KG1 (cell line): ENCODE measurements at regions not wholly inside any gene's neighbourhood (a gene's known extent, or its start where the extent isn't known, plus 50 kb on each side); places are given as distances from the start of the nearest gene placed in this dataset.

Experiments used
- DNase-seq: peaks from one replicate; lab custom pipeline; 2025; lab: John Stamatoyannopoulos, UW

DNA sequence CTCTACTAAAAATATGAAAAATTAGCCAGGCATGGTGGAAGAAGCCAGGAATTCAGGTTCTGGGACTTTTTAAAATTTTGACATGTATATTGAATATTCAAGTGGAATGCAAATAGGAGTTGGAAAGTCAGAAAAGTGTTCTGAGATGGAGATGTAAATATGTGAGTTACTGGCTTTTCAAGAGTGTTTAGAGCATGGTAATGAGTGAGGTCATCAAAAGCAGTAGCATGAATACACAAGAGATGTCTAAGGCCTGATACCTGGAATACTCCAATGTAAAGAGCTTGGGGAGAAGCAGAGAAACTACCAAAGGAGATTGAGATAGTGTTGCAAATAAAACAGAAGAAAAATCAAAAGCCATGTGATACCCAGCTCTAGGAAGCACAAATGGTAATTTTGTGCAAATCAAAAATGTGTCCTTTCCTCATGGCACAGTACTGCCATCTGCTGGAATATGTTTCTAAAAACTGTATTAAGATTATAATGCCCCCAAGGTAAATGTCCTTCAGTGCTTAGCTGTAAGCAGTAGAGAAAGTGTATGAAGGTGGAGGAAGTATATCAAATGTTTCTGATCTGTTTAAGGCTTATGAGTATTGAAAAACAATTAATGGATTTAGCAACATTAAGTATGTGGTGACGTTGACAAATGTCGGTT is 908.4 kb downstream of the KCNJ18 start:
- peak; percentile 3 for DNase-seq
